Parathyroid adenoma (tissue), 2 donors: ENCODE measurements at regions not wholly inside any gene's neighbourhood (a gene's known extent, or its start where the extent isn't known, plus 50 kb on each side); places are given as distances from the start of the nearest gene placed in this dataset.

Experiments used
- H2AFZ ChIP-seq: fragments of 300-600 bp; sonication (generic); one replicate; pipeline ENCODE4 v1.7.0; 2017; ENCODE audit warnings: antibody characterized with exemption, mild to moderate bottlenecking
- H3K27ac ChIP-seq: fragments of 300-600 bp; sonication (generic); one replicate; pipeline ENCODE4 v1.7.0; 2017
- H3K27me3 ChIP-seq: fragments of 300-600 bp; sonication (generic); one replicate; pipeline ENCODE4 v1.7.0; 2017; ENCODE audit warnings: low read length; ENCODE audit not compliant: control insufficient read depth, insufficient read depth
- H3K36me3 ChIP-seq: fragments of 300-600 bp; sonication (generic); one replicate; pipeline ENCODE4 v1.7.0; 2017; ENCODE audit warnings: low read length; ENCODE audit not compliant: control insufficient read depth, insufficient read depth
- H3K4me1 ChIP-seq: fragments of 300-600 bp; sonication (generic); one replicate; pipeline ENCODE4 v1.7.0; 2017; ENCODE audit warnings: control low read depth
- H3K4me2 ChIP-seq: fragments of 300-600 bp; sonication (generic); one replicate; pipeline ENCODE4 v1.7.0; 2017; ENCODE audit warnings: low read length
- H3K4me3 ChIP-seq: fragments of 300-600 bp; sonication (generic); one replicate; pipeline ENCODE4 v1.7.0; 2017; ENCODE audit warnings: low read depth, low read length
- H3K79me2 ChIP-seq: fragments of 300-600 bp; sonication (generic); one replicate; pipeline ENCODE4 v1.7.0; 2017; ENCODE audit warnings: control low read depth
- H3K9ac ChIP-seq: fragments of 300-600 bp; sonication (generic); one replicate; pipeline ENCODE4 v1.7.0; 2017; ENCODE audit warnings: mild to moderate bottlenecking
- H3K9me3 ChIP-seq: fragments of 300-600 bp; sonication (generic); one replicate; pipeline ENCODE4 v1.7.0; 2017; ENCODE audit warnings: low read length; ENCODE audit not compliant: control insufficient read depth
- TF ChIP-seq, protein P1 (sequence below): fragments of 300-600 bp; sonication (generic); IDR thresholded peaks from one replicate; pipeline ENCODE4 v1.7.0; 2017; ENCODE audit warnings: antibody characterized with exemption, mild to moderate bottlenecking
- donor health status: primary hyperparathyroidism.

DNA sequence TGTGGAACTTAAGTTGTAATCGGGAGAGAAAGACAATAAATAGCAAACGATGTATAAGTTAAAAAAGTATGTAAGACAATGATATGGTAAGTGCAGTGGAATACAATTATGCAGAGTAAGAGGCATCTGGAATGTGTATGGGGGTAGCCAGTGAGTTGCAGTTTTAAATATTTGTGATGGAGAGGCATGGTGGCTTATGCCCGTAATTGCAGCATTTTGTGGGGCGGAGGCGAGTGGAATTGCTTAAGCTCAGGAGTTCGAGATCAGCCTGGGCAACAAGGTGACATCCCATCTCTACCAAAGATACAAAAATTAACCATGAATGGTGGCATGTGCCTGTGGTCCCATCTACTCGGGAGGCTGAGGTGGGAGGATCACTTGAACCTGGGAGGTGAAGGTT lies 52.5 kb upstream of the WDFY3 start:
- TF ChIP-seq, protein P1, sequence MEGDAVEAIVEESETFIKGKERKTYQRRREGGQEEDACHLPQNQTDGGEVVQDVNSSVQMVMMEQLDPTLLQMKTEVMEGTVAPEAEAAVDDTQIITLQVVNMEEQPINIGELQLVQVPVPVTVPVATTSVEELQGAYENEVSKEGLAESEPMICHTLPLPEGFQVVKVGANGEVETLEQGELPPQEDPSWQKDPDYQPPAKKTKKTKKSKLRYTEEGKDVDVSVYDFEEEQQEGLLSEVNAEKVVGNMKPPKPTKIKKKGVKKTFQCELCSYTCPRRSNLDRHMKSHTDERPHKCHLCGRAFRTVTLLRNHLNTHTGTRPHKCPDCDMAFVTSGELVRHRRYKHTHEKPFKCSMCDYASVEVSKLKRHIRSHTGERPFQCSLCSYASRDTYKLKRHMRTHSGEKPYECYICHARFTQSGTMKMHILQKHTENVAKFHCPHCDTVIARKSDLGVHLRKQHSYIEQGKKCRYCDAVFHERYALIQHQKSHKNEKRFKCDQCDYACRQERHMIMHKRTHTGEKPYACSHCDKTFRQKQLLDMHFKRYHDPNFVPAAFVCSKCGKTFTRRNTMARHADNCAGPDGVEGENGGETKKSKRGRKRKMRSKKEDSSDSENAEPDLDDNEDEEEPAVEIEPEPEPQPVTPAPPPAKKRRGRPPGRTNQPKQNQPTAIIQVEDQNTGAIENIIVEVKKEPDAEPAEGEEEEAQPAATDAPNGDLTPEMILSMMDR = no peak
- H2AFZ ChIP-seq = no peak overlapping the region
- no peaks in the 10 kb centered on the region for H3K79me2 ChIP-seq
- H3K4me1 ChIP-seq = no peaks in the 10 kb centered on the region
- H3K4me2 ChIP-seq = no peak overlapping the region
- no peaks in the 10 kb centered on the region for H3K9me3 ChIP-seq
- H3K4me3 ChIP-seq = no peak overlapping the region
- no peaks in the 10 kb centered on the region for H3K27me3 ChIP-seq
- H3K27ac ChIP-seq = no peak overlapping the region
- no peaks in the 10 kb centered on the region for H3K36me3 ChIP-seq
- no peak overlapping the region for H3K9ac ChIP-seq

DNA sequence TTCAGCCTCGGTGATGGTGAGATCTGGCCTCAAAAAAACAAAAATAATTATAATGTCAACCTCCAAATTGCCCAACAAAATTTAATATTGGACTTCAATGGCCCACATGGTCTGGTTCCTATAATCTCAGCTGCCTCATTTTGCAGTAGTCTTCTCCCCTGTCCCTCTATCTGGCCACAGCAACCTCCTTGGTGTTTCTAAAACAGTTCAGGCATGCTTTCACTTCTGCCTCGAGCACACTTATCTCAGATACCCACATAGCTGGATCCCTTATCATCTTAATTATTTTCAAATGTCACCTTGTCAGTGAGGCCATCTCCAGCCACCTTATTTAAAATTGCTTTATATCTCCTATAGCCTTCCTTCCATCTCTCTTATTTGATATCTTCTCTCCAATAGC lies 52.9 kb upstream of the WDFY3 start:
- Histone ChIP-seq H3K9ac (no peak overlapping the region), H3K4me2 (no peak overlapping the region), H3K36me3 (no peaks in the 10 kb centered on the region), H2AFZ (no peak overlapping the region), H3K79me2 (no peaks in the 10 kb centered on the region), H3K27ac (no peak overlapping the region), H3K4me1 (no peaks in the 10 kb centered on the region), H3K4me3 (no peak overlapping the region), H3K9me3 (no peaks in the 10 kb centered on the region), H3K27me3 (no peaks in the 10 kb centered on the region)
- TF ChIP-seq, protein P1 = no peak

DNA sequence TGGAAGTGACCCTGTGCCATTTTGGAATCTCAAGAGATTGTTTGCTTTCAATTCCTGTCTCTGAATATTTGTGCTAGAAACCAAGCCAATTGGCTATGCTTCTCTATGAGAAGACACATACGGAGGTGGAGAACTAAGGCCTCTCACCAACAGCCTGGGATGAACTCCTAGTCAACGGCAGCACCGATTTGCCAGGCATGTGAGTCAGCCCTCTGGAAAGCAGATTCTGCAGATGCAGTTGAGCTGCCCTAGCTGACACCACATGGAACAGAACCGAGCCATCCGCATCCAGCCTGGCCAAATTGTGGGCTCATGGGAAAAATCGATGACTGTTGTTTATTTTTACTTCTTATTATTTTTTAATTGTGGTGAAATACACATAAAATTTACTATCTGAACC lies 58.2 kb upstream of the WDFY3 start:
- no peaks in the 10 kb centered on the region for H3K79me2 ChIP-seq
- H3K9ac ChIP-seq = no peak overlapping the region
- H2AFZ ChIP-seq = no peak overlapping the region
- H3K27me3 ChIP-seq = no peaks in the 10 kb centered on the region
- no peaks in the 10 kb centered on the region for H3K4me1 ChIP-seq
- TF ChIP-seq, protein P1 = no peak
- no peak overlapping the region for H3K27ac ChIP-seq
- no peak overlapping the region for H3K4me3 ChIP-seq
- H3K36me3 ChIP-seq = no peaks in the 10 kb centered on the region
- H3K9me3 ChIP-seq = no peaks in the 10 kb centered on the region
- no peak overlapping the region for H3K4me2 ChIP-seq

DNA sequence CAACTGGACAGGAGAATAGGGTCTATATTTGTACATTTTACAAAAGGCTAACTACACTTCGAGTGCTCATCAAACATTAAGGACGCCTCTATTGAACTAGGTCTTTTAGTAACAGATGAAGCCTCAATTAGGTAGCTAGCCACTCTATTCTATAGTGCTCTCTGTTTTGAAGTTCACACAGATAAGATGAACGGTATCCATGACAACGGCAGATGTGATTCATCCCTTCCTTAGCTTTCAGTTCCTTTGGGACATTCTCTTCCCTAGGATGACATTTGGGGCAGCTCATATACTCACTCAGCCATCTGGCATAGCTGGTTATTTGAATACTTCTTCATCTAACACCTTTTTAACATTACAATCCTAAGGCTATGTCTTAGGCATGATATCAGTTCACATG lies 62.4 kb upstream of the WDFY3 start:
- Histone ChIP-seq H3K36me3 (no peaks in the 10 kb centered on the region), H2AFZ (no peak overlapping the region), H3K4me1 (no peaks in the 10 kb centered on the region), H3K79me2 (no peaks in the 10 kb centered on the region), H3K9me3 (no peaks in the 10 kb centered on the region), H3K4me2 (no peak overlapping the region), H3K9ac (no peak overlapping the region), H3K4me3 (no peak overlapping the region), H3K27ac (no peak overlapping the region), H3K27me3 (no peaks in the 10 kb centered on the region)
- TF ChIP-seq, protein P1 = no peak

DNA sequence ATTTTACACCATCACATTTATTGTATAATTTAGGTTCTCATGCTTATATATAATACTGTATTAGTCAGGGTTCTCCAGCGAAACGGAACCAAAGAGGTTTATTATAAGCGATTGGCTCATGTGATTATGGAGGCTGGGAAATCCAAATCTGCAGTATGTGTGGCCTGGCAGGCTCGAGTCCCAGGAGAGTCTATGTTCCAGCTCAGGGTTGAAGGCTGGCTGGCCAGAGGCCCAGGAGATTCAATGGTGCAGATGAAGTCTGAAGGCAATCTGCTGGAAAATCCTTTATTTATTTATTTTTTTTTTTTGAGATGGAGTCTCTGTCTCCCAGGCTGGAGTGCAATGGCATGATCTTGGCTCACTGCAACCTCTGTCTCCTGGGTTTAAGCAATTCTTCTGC lies 63.0 kb upstream of the WDFY3 start:
- TF ChIP-seq, protein P1 = no peak
- Histone ChIP-seq H3K36me3 (no peaks in the 10 kb centered on the region), H3K9ac (no peak overlapping the region), H3K4me1 (no peaks in the 10 kb centered on the region), H3K79me2 (no peaks in the 10 kb centered on the region), H3K4me2 (no peak overlapping the region), H2AFZ (no peak overlapping the region), H3K27ac (no peak overlapping the region), H3K9me3 (no peaks in the 10 kb centered on the region), H3K27me3 (no peaks in the 10 kb centered on the region), H3K4me3 (no peak overlapping the region)
